ENCODE measurements at regions not wholly inside any gene's neighbourhood (a gene's known extent, or its start where the extent isn't known, plus 50 kb on each side); places are given as distances from the start of the nearest gene placed in this dataset.

GRCh38 chr22:22067192-22067591 is 84.6 kb upstream of the TOP3B start:
- no peak for TF ChIP-seq EZH2 (IDR thresholded peaks at IDR 0.05)
- no peak for TF ChIP-seq JUND (IDR thresholded peaks at IDR 0.05)
- TF ChIP-seq FOSL1 (IDR thresholded peaks at IDR 0.05; ENCODE audit: low read depth): no peak
- no peak for TF ChIP-seq REST (IDR thresholded peaks at IDR 0.05; ENCODE audit: low read depth)
